Astrocyte of the hippocampus (primary cell): ENCODE measurements at regions not wholly inside any gene's neighbourhood (a gene's known extent, or its start where the extent isn't known, plus 50 kb on each side); places are given as distances from the start of the nearest gene placed in this dataset.

Source experiments
- DNase-seq: peaks from one replicate; pipeline ENCODE4 v3.0.0; 2011; ENCODE audit warnings: low read depth, low spot score

- DNase-seq, result peak; percentile 29
Measured at GRCh38 chr4:180960743-180961401, 1282.3 kb upstream of the TENM3 start.

GRCh38 chr4:180962268-180962667 lies 1280.9 kb upstream of the TENM3 start:
- DNase-seq, result no peak

GRCh38 chr4:180966312-180966711 lies 1276.9 kb upstream of the TENM3 start:
- no peak for DNase-seq

GRCh38 chr4:180967936-180968335 lies 1275.3 kb upstream of the TENM3 start:
- no peak for DNase-seq

GRCh38 chr4:180973894-180974293 lies 1269.3 kb upstream of the TENM3 start:
- DNase-seq, result no peak

GRCh38 chr4:180990931-180991330 lies 1252.3 kb upstream of the TENM3 start:
- DNase-seq, result no peak

- DNase-seq, result no peak
Measured at GRCh38 chr4:180993244-180993836, 1249.9 kb upstream of the TENM3 start.

- no peak for DNase-seq
Measured at GRCh38 chr4:180994722-180995121, 1248.5 kb upstream of the TENM3 start.

- DNase-seq, result no peak
Measured at GRCh38 chr4:180999217-180999616, 1244.0 kb upstream of the TENM3 start.

GRCh38 chr4:181004056-181004455 lies 1239.1 kb upstream of the TENM3 start:
- no peak for DNase-seq

GRCh38 chr4:181006499-181007260 lies 1236.5 kb upstream of the TENM3 start:
- peak; percentile 56 for DNase-seq

GRCh38 chr4:181007751-181008150 lies 1235.5 kb upstream of the TENM3 start:
- peak; percentile 38 for DNase-seq

- DNase-seq, result peak; percentile 37
Measured at GRCh38 chr4:181008164-181008563, 1235.0 kb upstream of the TENM3 start.

GRCh38 chr4:181013162-181013561 lies 1230.0 kb upstream of the TENM3 start:
- DNase-seq, result no peak

- no peak for DNase-seq
Measured at GRCh38 chr4:181017038-181017437, 1226.2 kb upstream of the TENM3 start.

GRCh38 chr4:181018472-181018871 lies 1224.7 kb upstream of the TENM3 start:
- DNase-seq, result no peak

GRCh38 chr4:181018913-181019312 lies 1224.3 kb upstream of the TENM3 start:
- DNase-seq, result no peak

GRCh38 chr4:181020456-181020855 lies 1222.7 kb upstream of the TENM3 start:
- DNase-seq, result no peak

- DNase-seq, result no peak
Measured at GRCh38 chr4:181021213-181021612, 1222.0 kb upstream of the TENM3 start.

GRCh38 chr4:181030135-181030921 lies 1212.9 kb upstream of the TENM3 start:
- peak; percentile 87 for DNase-seq

- DNase-seq, result peak; percentile 58
Measured at GRCh38 chr4:181030961-181031360, 1212.2 kb upstream of the TENM3 start.

- no peak for DNase-seq
Measured at GRCh38 chr4:181043486-181043885, 1199.7 kb upstream of the TENM3 start.
